ENCODE measurements at regions not wholly inside any gene's neighbourhood (a gene's known extent, or its start where the extent isn't known, plus 50 kb on each side); places are given as distances from the start of the nearest gene placed in this dataset.

DNA sequence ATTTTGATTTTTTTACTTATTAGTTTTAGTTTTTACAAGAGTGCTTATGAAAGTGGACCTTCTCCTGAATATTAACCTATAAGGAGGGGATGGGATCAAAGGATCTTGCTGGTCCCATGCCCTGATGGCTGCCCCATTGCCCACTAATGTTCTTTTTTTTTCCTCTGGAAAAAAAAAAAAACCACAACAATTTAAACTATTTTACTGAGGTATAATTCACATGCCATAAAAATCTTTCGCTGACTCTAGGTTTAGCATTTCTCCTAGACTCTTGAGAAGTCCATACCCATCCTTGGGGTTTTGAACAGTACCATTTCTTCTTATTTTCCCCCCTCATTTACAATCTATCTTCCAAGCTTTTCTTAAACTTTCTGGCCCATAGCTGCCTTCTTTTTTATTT is 481.8 kb downstream of the TFEC start:
- no peak for DNase-seq

DNA sequence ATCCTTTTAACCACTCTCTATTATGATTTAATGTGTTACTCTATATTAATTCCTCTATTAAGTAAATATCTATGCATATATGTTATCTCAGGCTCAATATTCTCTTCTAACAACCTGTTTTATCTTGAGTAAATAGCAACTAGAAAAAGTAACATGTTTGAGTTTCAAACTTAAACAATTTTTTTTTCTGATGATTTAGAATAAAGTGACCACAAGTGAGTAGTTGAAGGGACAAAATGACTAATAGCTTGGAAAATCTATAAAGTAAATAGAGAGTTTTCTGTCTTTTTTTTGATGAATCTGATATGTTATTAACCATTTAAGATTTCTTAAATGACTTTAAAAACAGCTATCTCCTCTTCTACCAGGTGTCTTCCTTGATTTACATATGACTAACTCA is 483.8 kb downstream of the TFEC start:
- DNase-seq, result no peak

DNA sequence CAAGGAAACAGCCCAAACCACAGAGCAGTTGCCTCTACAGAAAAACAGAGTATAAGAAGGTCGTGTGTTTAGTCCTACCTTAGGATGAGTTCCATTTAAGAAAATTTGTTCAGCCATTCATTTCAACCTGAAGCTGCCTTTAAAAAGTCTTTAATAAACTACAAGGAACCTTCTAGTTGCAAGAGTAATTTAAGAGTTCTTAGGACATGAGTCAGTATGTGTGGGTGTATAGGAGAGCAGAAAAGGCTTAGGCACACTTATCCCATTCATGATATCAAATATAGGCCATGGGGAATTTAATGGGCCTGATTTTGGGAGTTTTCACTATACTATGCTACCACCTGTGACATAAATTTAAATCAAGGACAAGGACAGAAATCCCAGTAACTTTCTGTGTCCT is 496.8 kb downstream of the TFEC start:
- no peak for DNase-seq

DNA sequence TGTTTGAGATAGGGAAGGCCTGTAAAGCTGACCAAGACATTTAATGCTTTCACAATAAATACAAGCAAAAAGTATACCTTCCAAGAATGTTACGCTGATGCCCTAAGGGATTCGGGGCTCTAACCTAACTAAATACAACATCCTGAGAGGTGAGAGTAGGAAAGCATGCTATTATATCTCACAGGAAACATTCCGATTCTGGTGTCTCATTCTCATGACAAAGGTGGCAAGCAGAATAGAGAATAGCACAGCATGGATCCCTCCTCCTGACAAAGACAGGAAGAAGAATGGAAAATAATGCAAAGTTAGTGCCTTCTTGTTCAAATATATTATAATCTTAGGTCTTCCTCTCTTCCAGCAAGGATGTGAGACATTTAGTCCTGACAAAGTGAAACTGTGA is 504.3 kb downstream of the TFEC start:
- no peak for DNase-seq

DNA sequence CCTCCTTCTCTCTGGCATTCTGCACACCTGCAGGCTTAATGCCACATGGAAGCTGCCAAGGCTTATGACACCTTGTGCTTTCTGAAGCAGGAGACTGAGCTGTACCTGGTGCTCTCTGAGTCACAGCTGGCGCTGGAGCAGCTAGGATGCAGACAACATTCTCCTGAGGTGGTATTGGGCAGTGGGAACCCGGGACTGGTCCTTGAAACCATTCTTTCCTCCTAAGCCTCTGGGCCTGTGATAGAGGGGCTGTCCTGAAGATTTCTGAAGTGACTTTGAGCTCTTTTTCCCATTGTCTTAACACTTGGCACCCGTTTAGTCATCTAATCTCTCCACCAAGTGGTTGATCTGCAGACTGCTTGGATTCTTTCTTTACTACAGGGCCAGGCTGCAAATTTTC is 508.4 kb downstream of the TFEC start:
- DNase-seq, result no peak

DNA sequence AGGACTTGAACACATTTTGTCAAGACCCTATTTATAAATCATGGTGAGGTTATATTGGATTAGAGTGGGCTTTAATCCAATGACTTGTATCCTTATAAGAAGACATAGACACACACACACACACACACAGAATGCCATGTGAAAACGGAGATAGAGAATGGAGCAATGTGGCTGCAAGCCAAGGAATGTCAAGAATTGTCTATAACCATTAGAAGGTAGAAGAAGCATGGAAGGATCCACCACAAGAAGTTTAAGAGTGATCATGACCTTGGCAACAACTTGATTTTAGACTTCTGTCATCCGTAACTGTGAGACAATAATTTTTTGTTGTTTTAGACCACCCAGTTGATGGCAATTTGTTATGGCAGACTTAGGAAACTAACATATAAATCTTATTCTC is 514.2 kb downstream of the TFEC start:
- DNase-seq, result no peak

DNA sequence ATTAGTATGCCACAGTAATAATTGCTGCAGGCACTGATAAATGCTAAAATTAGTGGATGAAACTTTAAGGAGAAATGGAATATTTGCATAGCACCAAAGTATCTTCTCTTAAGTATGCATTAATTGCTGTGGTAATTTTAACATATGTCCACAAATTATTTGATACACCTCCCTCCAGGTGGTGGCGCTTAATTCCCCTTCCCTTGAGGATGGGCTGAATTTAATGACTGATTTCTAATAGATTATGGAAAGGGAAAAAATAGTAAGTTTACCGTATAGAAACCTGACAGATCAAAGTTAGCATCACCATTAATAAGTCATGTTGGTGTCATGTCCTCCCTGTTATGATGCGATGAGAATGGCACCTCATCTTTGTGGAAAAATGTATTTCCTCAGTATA is 519.2 kb downstream of the TFEC start:
- no peak for DNase-seq

DNA sequence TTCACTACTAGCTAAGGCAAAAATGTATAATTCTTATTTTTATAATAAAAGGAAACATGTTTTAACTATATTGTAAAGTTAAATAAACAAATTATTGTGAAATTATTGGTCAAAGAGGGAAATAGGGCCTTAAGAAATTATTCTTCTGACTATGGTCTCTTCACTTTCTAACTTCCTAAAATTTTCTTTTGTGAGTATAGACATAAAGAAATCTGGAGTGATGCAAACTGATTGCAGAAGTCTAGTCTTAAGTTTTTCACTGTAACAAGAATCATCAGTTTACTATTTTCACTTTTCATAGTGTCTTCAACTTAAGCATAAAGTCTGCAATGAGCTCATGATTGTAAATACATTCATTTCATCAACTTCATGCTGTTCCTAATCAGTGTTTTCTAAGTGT is 525.4 kb downstream of the TFEC start:
- no peak for DNase-seq

DNA sequence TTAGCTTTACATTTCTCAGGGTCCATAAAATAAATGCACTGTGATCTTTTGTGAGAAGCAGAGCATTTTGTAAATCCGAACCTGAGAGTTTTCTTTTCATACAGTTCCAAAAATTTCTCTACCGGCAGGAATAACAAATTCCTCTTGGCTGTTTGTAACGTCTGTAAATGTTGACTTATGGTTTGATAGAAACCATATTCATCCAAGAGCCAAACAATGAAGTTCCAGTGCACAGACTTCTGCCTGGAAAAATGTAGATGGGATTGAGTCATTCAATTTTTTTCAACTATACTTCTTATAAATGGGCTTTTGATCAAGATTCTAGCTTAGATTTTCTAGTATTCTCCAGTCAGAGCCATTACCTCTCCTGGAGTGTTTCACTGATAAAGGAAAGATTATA is 530.6 kb downstream of the TFEC start:
- DNase-seq, result no peak

DNA sequence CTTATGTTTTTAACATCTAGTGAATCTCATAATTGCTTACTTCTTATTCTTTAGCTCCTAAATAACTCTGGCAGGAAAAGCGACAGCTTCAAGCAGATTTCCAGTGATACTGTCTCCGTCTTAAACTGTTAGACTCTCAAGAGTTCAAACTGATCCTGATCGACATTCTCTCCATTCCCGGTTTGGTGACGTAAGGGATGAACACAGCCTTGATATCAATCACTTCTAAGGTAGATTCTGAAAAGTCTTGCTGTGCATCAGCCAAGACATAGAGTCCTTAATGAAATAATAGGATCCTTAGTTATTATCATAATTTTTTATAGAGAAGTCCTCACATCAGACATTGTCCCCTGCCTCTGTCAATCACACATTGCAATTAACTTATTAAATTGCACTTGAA is 534.6 kb downstream of the TFEC start:
- no peak for DNase-seq

DNA sequence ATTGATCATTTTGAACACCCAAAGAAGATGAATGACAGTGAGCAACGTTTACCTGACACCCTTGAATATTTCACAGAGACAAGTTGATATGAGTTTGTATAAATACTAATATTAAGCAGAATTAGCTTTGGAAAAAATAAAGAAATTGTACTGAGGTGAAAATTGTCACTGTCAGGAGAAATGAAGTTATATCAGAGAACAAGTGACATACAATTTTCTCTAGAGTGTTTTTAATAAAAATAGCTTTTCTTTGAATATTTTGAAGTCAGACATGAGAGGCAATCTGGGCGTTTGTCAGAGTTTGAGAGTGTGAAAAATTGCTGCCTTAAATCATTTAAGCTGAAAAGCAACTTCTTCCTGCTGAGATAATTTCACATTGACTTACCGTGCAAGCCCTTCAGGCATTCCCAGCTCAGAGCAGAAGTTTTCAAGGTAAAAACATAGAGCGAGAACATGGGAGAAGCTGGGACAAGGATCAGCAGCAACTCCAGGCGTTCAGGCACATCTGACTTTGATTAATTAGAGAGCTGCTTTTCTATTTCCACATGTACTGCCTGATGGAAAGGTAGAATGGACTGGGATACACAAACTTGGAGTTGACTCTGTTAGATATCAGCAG is 535.9 kb downstream of the TFEC start:
- no peak for DNase-seq

DNA sequence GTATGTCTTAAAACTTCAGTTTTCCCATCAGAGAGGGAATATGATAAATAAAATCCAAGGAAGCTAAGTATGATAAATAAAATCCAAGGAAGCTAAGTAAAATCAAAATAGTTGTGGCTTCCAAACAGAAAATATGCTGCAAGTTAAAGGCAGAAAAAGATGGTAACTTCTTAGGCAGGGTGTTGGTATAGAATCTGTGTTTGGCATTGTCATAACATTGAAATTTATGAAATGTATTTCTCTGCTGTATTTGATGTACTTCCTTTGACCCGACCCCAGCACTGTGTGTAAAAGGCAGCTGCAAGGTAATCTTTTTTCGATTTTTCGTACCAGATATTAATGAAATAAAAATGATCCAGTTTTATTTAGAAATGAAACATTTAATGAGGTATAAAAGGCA is 537.2 kb downstream of the TFEC start:
- DNase-seq, result no peak

DNA sequence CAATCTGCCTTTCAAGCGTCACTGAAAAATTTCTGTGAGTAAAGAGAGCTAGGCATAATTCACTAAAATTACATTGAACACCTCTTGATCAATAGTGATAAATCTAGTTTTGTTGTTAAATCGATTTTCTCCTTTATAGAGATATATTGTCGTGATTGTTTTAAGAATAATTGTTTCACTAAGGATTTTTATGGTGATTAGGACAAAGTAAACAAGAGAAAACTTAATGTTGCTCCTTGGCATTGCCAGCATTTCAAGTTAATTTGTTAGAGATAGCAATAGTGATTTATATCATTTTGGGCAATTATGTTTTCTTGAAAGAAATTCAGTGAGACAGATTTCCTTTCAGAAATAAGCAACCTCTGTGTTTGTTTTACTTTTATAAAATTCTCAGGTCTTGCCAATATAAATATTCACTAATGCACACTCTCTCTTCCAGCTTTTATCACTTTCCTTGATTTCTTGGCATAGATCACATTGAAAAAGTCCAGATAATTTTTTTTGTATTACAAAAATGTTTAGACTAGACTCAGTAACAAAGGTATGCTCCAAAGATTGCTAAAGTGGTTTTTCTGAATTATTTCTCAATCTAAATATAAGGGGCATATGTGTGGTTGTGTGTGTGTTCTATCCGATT is 538.7 kb downstream of the TFEC start:
- no peak for DNase-seq

DNA sequence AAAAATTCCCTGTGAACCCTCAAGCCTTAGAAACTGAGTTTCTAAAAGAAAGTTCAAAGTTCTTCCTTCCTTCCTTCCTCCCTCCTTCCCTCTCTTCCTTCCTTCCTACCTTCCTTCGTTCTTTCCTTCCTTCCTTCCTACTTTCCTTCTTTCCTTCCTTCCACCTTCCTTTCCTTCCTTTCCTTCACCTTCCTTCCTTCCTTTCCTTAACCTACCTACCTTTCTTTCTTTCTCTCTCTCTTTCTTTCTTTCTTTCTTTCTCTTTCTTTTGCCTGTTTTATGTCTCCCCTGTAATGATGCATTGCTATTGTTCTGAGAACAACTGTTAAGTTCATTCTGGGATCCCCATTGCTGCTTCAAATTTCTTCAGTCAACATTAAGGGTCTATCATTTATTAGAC is 551.1 kb downstream of the TFEC start:
- DNase-seq, result no peak

DNA sequence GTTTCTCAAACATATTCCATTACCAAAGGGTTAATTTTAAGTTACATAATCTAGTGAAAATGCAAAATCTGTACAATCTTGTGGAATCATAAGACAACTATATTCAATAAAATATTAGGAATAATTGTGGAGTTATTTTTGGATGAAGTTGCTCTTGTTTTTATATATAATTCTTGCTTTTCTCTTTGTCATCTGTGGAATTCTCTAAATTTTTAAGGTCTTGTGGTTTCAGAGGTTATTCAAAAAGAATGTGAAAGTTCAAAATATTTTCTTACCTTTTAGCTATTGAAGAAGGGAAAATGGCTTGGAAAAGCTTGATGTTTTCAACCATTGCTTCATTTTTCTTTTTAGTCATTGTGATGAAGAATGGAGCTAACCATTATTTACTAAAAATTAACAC is 552.1 kb downstream of the TFEC start:
- DNase-seq, result no peak

DNA sequence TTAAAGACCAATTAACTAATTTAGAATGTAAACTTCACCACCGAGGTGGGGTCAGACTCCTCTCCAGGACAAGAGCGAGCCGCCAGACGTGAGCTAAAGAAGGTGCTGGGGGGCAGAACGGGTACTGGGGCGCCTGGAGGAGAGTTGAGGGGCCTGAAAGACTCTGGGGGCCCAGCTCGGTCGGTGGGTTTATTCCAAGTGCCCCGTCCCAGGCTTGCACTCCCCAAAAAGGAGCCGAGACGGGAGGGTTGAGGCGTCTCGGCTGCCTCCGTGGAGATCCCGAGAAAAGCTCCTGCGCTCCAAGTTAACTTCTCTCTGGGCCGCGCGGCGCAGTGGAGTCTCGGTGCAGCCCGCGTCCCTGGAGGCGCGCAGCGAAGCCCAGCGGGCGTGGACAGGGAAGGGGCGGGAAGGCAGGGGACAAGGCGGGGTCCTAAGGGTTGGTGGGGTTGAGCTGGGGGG is 553.3 kb downstream of the TFEC start:
- no peak for DNase-seq

DNA sequence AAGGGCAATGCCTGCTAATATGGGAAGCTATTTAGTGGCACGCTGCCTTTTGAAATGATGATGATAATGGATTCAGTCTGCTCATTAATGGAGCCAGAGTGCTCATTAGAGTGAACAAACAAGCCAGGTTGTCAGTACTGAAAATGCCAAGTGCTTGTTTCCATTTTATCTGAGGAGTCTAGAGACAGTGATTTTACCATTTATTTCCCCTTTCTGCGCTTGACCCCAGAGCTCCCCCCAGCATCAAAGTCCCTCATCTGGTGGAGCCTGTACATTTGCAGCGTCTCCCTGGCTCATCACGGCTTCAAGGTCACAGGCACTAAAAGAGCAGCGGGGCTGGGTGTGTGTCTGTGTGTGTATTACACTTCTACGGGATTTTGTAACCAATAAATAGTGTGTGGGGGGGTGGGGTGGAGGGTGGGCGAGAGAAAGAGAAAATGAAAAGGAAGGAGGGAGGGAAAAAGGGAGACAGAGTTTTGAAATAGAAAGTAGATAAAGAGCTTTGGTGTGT is 553.8 kb downstream of the TFEC start:
- DNase-seq, result no peak

DNA sequence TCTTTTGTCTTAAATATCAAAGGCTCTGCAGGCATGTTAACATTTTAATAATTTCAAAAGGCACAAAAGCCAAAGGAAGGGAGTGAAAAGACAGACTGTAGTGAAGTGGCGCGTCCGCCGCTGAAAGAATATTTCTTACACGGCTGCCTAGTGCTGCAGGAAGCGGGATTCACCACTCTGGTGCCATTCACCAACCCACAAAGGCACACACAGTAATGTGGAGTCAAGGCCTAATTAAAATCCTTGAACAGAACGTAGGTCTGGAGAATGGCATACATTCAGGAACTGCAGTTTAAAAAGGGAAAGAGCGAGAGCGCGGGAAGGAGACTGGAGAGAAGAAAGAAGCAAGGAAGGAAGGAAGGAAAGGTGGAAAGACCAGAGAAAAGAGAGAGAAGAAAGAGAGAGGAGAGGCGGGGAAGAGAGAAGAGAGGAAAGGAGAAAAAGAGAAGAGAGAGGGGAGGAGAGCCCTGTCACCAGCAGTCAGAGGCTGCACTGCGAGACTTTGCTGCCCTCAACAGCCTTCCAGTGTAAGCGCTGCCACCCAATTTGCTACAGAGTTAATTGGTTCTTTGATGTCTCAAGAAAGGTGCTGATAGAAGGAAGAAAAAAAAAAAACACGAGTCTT is 554.0 kb downstream of the MDFIC start:
- peak; percentile 17 for DNase-seq

DNA sequence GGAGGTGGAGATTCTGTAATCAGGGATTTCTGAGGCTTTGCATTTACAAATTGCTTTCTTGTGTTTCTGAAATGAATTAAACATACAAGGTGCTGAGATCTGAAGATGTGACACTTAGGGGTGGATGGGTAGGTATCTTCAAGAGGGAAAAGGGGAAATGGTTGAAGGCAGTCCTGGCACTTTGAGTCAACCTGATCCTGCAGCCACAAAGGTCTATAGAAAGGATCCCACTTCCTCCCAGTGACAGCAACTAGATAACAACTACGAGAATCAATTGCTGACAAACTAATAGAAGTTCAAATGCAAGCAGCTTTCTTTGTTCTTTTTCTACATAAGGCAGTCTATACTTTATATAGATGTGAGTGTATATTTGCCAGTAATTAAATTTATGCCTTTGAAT is 553.3 kb downstream of the MDFIC start:
- no peak for DNase-seq

DNA sequence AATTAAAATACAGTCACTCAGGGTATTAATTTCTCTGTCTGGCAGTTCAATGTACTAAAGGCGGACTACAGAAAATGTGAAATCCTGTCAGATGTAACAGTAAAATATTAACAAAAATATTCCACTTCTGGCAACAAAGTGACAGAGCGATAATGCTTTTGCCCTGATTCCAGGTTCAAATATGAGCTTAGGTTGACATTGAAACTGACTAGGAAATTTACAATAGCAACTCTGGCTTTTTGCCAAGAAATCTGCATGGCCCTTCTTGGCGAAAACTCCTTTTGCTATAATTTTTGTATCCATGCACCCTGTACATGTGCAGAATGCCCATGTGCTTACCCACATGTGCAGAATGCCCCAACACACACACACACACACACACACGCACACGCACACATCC is 552.2 kb downstream of the MDFIC start:
- no peak for DNase-seq

DNA sequence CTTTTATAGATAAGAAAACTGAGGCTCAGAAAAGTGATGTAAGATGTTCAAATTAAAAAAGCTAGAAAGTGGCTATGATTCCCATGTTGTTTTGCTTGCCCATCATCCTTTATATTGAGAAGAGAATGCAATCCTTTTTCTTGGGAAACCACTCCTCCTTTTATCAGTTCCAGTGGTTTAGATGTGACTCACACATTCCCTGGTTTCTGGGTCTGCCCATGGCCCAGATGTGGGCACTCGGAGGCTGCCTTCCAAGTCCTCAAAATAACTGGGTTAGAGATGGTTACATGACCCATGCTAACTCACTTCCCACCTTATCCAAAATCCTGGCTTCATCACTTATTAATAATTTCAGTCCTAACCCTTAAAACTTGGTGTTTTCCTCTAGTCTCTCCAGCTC is 550.0 kb downstream of the MDFIC start:
- no peak for DNase-seq

DNA sequence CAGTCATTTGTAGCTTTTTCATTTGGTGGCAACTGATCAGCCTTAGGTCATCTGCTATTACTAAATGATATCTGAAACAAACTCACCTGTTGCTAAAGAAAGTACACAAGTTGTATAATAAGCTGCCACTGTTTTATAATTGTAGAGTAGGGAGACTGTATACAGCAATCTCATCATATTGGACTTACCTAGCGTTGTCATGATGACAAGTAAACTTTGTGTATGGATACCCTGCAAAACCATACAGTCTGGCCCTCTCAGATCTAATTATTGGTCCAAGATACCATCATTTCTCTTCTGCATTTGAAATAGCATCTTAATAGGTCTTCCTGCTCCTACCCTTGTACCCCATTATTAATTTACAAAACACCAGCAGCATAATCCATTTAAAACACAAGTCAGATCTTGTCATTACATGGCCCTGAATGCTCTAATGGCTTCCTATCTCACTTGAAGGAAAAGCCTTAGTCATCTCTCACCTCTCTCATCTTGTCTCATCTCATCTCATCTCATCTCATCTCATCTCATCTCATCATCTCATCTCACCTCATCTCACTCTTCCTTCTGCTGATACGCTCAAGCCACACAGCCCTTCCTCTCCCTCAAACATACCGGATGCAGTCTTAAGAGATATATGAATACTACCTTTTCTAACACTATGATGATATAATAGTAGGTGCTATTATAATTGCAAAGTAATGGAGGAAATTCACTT is 540.6 kb downstream of the MDFIC start:
- DNase-seq, result no peak

DNA sequence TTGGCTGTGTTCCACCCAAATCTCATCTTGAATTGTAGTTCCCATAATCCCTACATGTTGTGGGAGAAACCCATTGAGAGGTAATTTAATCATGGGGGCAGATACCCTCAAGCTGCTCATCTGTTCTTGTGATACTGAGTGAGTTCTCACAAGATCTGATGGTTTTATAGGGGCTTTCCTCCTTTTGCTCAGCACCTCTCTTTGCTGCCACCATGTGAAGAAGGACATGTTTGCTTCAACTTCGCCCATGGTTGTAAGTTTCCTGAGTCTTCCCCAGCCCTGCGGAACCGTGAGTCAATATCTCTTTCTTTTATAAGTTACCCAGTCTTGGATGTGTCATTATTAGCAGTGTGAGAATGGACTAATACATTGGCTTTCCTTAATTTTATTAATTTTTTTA is 527.8 kb downstream of the MDFIC start:
- DNase-seq, result no peak

DNA sequence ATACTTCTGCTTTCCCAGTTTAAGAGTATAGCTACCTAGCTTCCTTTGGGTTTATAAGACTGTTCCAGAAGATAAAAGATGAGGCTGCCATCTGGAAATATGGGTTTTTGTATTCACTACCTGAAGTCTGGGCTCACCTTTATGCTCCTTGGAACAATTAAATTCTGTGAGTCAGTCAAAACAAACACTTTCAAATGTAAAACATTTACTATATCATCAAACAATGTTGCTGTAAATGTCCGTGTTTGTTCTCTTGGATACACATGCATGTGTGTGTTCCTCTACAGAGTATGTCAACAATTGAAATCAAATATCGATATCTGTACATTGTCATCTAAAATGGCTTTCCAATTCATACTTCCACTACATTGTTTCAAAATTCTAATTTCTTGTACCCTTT is 525.6 kb downstream of the MDFIC start:
- DNase-seq, result no peak
